NCI-H2107 treated with DMSO at 0.1 percent for 48 hours (cell line): ENCODE measurements at regions not wholly inside any gene's neighbourhood (a gene's known extent, or its start where the extent isn't known, plus 50 kb on each side); places are given as distances from the start of the nearest gene placed in this dataset.
"Not testable (repeated sequence)": the region's sequence is repeated elsewhere in the genome, so short reads cannot be mapped to it uniquely, and the experiment has no call there.

ENCODE experiments used
- DNase-seq: peaks from one replicate; lab custom pipeline; 2025; ENCODE audit not compliant: unreplicated experiment; lab: John Stamatoyannopoulos, UW

- no peak for DNase-seq
These were observed 442.7 kb downstream of the RAPGEF2 start for GRCh38 chr4:159545556-159545955.

- no peak for DNase-seq
These were observed 444.9 kb downstream of the RAPGEF2 start for GRCh38 chr4:159547645-159548308.

- DNase-seq: no peak
These were observed 446.2 kb downstream of the RAPGEF2 start for GRCh38 chr4:159549098-159549518.

- no peak for DNase-seq
These were observed 448.4 kb downstream of the RAPGEF2 start for GRCh38 chr4:159551281-159551680.

- no peak for DNase-seq
These were observed 450.3 kb downstream of the RAPGEF2 start for GRCh38 chr4:159552979-159553768.

GRCh38 chr4:159555873-159556272 lies 453.0 kb downstream of the RAPGEF2 start:
- no peak for DNase-seq

GRCh38 chr4:159562366-159562765 lies 459.5 kb downstream of the RAPGEF2 start:
- no peak for DNase-seq

GRCh38 chr4:159563257-159563656 lies 460.4 kb downstream of the RAPGEF2 start:
- DNase-seq: no peak

- no peak for DNase-seq
These were observed 461.7 kb downstream of the RAPGEF2 start for GRCh38 chr4:159564615-159565014.

GRCh38 chr4:159566786-159567185 lies 463.9 kb downstream of the RAPGEF2 start:
- no peak for DNase-seq

- DNase-seq: no peak
These were observed 474.4 kb downstream of the RAPGEF2 start for GRCh38 chr4:159577241-159577640.

- DNase-seq: no peak
These were observed 479.8 kb downstream of the RAPGEF2 start for GRCh38 chr4:159582685-159583084.

GRCh38 chr4:159592898-159593556 lies 490.1 kb downstream of the RAPGEF2 start:
- no peak for DNase-seq

- no peak for DNase-seq
These were observed 490.8 kb downstream of the RAPGEF2 start for GRCh38 chr4:159593681-159594080.

GRCh38 chr4:159594576-159594975 lies 491.7 kb downstream of the RAPGEF2 start:
- DNase-seq: no peak

- not testable (repeated sequence) for DNase-seq
These were observed 492.2 kb downstream of the RAPGEF2 start for GRCh38 chr4:159595101-159595500.

GRCh38 chr4:159598602-159599001 lies 495.7 kb downstream of the RAPGEF2 start:
- no peak for DNase-seq

GRCh38 chr4:159600061-159600460 lies 497.2 kb downstream of the RAPGEF2 start:
- no peak for DNase-seq

GRCh38 chr4:159604781-159605180 lies 501.9 kb downstream of the RAPGEF2 start:
- no peak for DNase-seq

GRCh38 chr4:159606835-159607234 lies 504.0 kb downstream of the RAPGEF2 start:
- DNase-seq: no peak

GRCh38 chr4:159607809-159608208 lies 504.9 kb downstream of the RAPGEF2 start:
- no peak for DNase-seq

GRCh38 chr4:159608436-159608835 lies 505.6 kb downstream of the RAPGEF2 start:
- DNase-seq: no peak
